Smooth muscle cell (in vitro differentiated cells): ENCODE measurements at regions not wholly inside any gene's neighbourhood (a gene's known extent, or its start where the extent isn't known, plus 50 kb on each side); places are given as distances from the start of the nearest gene placed in this dataset.

Experiments
- DNase-seq: peaks from one replicate; lab custom pipeline; 2025; ENCODE audit not compliant: unreplicated experiment; lab: John Stamatoyannopoulos, UW
- H2AFZ ChIP-seq: fragments of 200-600 bp; sonication (generic); 2 replicates; pipeline ENCODE4 v1.6.0; 2016; ENCODE audit warnings: antibody characterized with exemption, low read depth, mild to moderate bottlenecking
- H3F3A ChIP-seq: fragments of 200-600 bp; sonication (generic); 2 replicates; pipeline ENCODE4 v1.6.0; 2017; ENCODE audit warnings: antibody characterized with exemption, low read depth
- H3K27ac ChIP-seq: fragments of 200-600 bp; sonication (generic); 2 replicates; pipeline ENCODE4 v1.5.1; 2016; ENCODE audit warnings: low read depth, mild to moderate bottlenecking
- H3K27me3 ChIP-seq: fragments of 200-600 bp; sonication (generic); 2 replicates; pipeline ENCODE4 v1.6.1; 2016; ENCODE audit warnings: low read depth, mild to moderate bottlenecking
- H3K36me3 ChIP-seq: fragments of 200-600 bp; sonication (generic); 2 replicates; pipeline ENCODE4 v1.5.1; 2016; ENCODE audit warnings: low read depth
- H3K4me1 ChIP-seq: fragments of 200-600 bp; sonication (generic); 2 replicates; pipeline ENCODE4 v1.5.1; 2016; ENCODE audit warnings: low read depth
- H3K4me2 ChIP-seq: fragments of 200-600 bp; sonication (generic); 2 replicates; pipeline ENCODE4 v1.6.0; 2016; ENCODE audit warnings: mild to moderate bottlenecking
- H3K4me3 ChIP-seq: fragments of 200-600 bp; sonication (generic); 2 replicates; pipeline ENCODE4 v1.5.1; 2016; ENCODE audit warnings: mild to moderate bottlenecking
- H3K79me2 ChIP-seq: fragments of 200-600 bp; sonication (generic); 2 replicates; pipeline ENCODE4 v1.6.0; 2016; ENCODE audit warnings: low read depth, mild to moderate bottlenecking
- H3K9ac ChIP-seq: fragments of 200-600 bp; sonication (generic); 2 replicates; pipeline ENCODE4 v1.6.0; 2016; ENCODE audit warnings: low read depth
- H3K9me3 ChIP-seq: fragments of 200-600 bp; sonication (generic); replicated peaks from 2 replicates; pipeline ENCODE4 v1.5.1; 2016; ENCODE audit warnings: low read depth
- H4K20me1 ChIP-seq: fragments of 200-600 bp; sonication (generic); 2 replicates; pipeline ENCODE4 v1.6.0; 2016; ENCODE audit warnings: low read depth
- CTCF ChIP-seq: fragments of 200-600 bp; sonication (generic); IDR thresholded peaks from 2 replicates; pipeline ENCODE4 v1.5.1; 2017; ENCODE audit warnings: borderline replicate concordance, mild to moderate bottlenecking, antibody characterized with exemption; ENCODE audit not compliant: insufficient read depth, poor library complexity, severe bottlenecking
- WGBS: methylation state at CpG from one replicate; pipeline ENCODE4 v1.1.7; 2016; ENCODE audit warnings: low lambda C conversion rate; 5-methylcytosine and 5-hydroxymethylcytosine counted together

DNA sequence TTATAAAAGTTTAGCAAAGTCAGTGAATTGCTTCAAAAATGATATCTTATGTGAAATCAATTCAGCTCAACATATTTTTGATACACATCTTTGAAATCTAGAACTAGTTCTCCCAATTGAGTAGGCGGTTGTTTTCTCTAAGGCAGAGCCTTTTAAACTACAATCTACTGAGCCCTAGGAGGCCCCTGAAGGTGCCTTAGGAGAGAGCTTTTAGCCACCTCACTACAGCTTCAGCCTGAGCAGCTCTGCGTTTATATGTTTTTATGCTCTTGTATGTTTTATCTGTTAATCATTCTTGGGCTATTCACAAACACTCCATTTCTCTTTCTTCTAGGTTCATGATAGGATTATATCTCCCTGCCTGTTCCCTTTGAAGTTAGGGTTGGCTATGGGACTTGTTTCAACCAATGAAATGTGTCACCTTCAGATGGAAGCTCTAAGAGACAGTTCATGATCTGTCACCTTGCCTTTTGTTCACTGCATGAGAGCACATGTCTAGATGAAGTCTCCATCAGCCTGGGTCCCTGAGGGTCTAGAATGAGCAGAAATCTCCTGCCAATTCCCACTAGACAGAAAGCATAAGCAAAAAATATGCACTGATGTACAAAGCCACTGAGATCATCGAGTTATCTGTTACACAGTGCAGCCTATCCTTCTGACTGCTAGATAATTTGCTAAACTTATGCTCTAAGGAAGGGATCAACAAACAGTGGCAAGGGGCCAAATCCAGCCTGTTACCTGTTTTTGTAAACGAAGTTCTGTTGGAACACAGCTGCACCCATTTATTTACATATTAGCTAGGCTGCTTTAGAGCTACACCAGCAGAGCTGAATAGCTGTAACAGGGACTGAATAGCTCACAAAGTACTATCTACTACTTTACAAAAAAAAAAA is 128.5 kb upstream of the CDK1 start:
- Histone ChIP-seq H2AFZ (no peak overlapping the region), H3K9ac (no peak overlapping the region), H3K27me3 (no peaks in the 10 kb centered on the region), H3K36me3 (no peaks in the 10 kb centered on the region), H3K4me1 (peaks cover 21% of the 10 kb centered on the region), H3K4me2 (peak overlapping the region; percentile 55), H3K27ac (peak overlapping the region; percentile 55), H3F3A (no peaks in the 10 kb centered on the region), H3K4me3 (no peak overlapping the region), H3K79me2 (peaks cover 8% of the 10 kb centered on the region), H3K9me3 (no peaks in the 10 kb centered on the region), H4K20me1 (no peaks in the 10 kb centered on the region)
- 37% methylated on average over 4 of the region's 4 CpGs for WGBS
- no peak for TF ChIP-seq CTCF
- no peak for DNase-seq

DNA sequence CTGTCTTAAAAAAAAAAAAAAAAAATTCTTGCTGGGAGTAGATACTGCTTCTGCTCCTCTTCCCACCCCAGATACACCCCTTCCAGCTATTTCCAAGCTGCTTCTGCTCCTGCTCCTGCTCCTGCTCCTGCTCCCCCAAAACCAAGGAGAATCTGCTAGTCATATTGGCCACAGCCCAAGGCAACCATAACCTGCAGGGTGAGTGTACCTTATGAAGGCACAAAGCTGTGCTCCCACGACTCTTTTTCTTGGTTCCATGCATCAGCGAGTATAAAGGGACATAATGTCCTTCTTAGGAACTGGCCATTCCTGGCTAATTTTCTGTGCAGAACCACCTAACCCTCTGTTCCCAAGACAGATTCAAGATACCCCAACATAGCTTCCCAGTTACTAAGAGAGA is 129.5 kb upstream of the CDK1 start:
- 83% methylated on average over 2 of the region's 2 CpGs for WGBS
- Histone ChIP-seq H3K9ac (no peak overlapping the region), H3K4me3 (no peak overlapping the region), H3K4me2 (peak overlapping the region; percentile 55), H3K27me3 (no peaks in the 10 kb centered on the region), H3F3A (no peaks in the 10 kb centered on the region), H3K9me3 (no peaks in the 10 kb centered on the region), H3K36me3 (no peaks in the 10 kb centered on the region), H4K20me1 (no peaks in the 10 kb centered on the region), H3K79me2 (peaks cover 8% of the 10 kb centered on the region), H2AFZ (no peak overlapping the region), H3K4me1 (peaks cover 28% of the 10 kb centered on the region), H3K27ac (no peak overlapping the region)
- DNase-seq = no peak
- no peak for TF ChIP-seq CTCF

DNA sequence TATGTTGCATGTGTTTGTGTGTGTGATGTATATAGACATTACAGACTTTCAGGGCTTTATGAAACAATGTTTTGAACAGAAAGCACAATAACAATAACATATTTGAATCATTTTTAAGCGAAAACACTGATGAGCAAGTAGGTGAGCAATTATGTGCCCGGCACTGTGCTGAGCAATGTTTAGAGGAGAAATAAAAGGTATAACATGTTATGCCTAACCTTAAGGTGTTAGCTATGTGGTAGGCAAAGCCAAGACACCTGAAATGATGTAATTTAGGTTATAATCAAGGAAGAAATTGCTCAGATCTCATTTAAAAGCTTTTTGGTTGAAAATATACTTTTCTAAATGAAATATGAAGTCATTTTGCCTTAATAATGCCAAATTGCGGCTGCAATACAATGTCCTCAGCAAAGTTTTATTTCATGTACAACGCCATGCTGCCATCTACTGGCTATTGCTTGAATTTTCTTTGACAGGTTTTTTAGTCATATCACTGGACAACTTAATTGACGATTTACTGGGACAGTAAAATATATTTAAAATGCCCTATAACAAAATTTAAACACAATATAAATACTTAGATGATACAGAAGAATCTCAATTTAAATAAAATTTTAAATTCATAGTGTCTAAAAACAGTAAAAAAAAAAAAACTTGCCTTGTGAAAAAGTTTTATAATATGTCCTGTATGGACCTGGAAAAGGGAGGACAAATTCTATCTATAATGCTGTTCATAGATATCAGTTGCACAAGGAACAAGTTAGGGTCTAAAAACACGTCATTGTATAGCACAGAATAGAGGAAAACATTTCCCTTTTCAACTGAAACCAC is 131.1 kb upstream of the CDK1 start:
- Histone ChIP-seq H3K36me3 (no peaks in the 10 kb centered on the region), H3K9me3 (no peaks in the 10 kb centered on the region), H4K20me1 (no peaks in the 10 kb centered on the region), H3K4me1 (peaks cover 32% of the 10 kb centered on the region), H3K4me3 (no peak overlapping the region), H3K4me2 (no peak overlapping the region), H3K9ac (no peak overlapping the region), H3K79me2 (peaks cover 8% of the 10 kb centered on the region), H3K27ac (no peak overlapping the region), H3F3A (peaks cover 10% of the 10 kb centered on the region), H3K27me3 (no peaks in the 10 kb centered on the region), H2AFZ (no peak overlapping the region)
- WGBS = 18% methylated on average over 6 of the region's 6 CpGs
- peak; percentile 79 for TF ChIP-seq CTCF
- no peak for DNase-seq
